ENCODE measurements at regions not wholly inside any gene's neighbourhood (a gene's known extent, or its start where the extent isn't known, plus 50 kb on each side); places are given as distances from the start of the nearest gene placed in this dataset.
"Not testable (repeated sequence)": the region's sequence is repeated elsewhere in the genome, so short reads cannot be mapped to it uniquely, and the experiment has no call there.

DNA sequence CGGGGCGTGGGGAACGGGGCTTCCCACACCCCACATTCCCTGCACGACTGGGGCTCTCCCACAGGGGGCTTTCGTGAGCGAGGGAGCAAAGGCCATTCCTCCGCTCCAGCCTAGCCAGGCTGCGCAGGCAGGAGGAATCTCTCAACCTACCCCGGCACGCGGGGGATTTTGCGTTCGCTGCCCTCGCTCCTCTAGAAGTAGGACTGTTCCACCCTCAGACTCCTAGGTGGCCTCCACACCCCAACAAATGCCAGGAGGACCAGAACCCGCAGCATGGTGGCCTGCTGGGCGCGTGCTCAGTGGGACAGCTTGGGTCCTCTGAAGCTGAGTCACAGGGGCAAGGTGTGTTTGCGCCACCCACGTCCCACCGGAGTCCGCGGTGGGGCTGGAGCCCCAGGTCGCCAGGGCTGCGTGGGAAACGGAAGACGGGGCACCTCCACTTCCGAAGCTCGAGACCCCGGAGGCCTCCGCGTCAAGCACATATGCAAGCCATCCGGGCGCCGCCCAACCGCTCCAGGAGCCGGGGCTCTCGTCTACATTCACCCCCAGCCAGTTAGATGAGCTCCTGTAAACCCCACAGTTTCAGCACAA, 1938.5 kb upstream of the DEFB115 start:
- TF ChIP-seq POLR2AphosphoS5 (IDR thresholded peaks at IDR 0.05) (no peak), POLR2A (IDR thresholded peaks at IDR 0.05) (no peak), EP300 (IDR thresholded peaks at IDR 0.05) (no peak)
- TF ChIP-seq, protein P1, sequence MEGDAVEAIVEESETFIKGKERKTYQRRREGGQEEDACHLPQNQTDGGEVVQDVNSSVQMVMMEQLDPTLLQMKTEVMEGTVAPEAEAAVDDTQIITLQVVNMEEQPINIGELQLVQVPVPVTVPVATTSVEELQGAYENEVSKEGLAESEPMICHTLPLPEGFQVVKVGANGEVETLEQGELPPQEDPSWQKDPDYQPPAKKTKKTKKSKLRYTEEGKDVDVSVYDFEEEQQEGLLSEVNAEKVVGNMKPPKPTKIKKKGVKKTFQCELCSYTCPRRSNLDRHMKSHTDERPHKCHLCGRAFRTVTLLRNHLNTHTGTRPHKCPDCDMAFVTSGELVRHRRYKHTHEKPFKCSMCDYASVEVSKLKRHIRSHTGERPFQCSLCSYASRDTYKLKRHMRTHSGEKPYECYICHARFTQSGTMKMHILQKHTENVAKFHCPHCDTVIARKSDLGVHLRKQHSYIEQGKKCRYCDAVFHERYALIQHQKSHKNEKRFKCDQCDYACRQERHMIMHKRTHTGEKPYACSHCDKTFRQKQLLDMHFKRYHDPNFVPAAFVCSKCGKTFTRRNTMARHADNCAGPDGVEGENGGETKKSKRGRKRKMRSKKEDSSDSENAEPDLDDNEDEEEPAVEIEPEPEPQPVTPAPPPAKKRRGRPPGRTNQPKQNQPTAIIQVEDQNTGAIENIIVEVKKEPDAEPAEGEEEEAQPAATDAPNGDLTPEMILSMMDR (IDR thresholded peaks at IDR 0.05): no peak
- peaks cover 0 to 5% (median 1%) of the 10 kb centered on the region in 4 donors for H3K9me3 ChIP-seq
- H3K36me3 ChIP-seq: no peaks in the 10 kb centered on the region
- DNase-seq: peak; percentile 60
- intact Hi-C loops (cut with DNase I): no loop called here
- no peak overlapping the region for H3K4me3 ChIP-seq
- no peak overlapping the region for H3K27ac ChIP-seq
- no peaks in the 10 kb centered on the region for H3K4me1 ChIP-seq
- H3K27me3 ChIP-seq: peaks cover 0 to 51% (median 6%) of the 10 kb centered on the region in 3 donors
- 64 to 69% methylated on average over 37 of the region's 37 CpGs for WGBS, 2 donors

DNA sequence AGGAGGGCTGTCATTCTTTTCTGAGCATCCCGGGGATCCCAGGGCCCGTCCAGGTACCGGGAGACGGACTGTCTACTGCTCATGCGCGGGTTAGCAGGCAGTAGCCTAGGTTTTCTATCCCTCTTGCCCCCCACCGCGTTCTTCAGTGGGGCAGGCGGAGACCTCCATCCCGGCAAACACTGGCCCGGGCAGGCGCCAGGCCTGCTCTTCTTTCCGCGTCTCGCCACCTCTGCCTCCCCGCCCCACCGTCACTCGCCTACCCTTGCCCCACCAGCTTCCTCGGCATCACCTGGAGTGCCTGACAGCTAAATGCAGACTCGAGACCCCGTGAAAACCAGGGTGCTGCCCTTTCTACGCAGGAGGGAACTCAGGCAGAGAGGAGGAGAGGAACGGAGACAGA, 1937.7 kb upstream of the DEFB115 start:
- 46 to 48% methylated on average over 23 of the region's 23 CpGs for WGBS, 2 donors
- DNase-seq: no peak
- intact Hi-C loops (cut with DNase I): no loop called here
- peaks cover 0 to 58% (median 6%) of the 10 kb centered on the region in 3 donors for H3K27me3 ChIP-seq
- no peaks in the 10 kb centered on the region for H3K4me1 ChIP-seq
- no peak overlapping the region for H3K4me3 ChIP-seq
- H3K9me3 ChIP-seq: peaks cover 0 to 3% (median 0%) of the 10 kb centered on the region in 4 donors
- H3K36me3 ChIP-seq: no peaks in the 10 kb centered on the region
- H3K27ac ChIP-seq: no peak overlapping the region
- TF ChIP-seq POLR2A (IDR thresholded peaks at IDR 0.05): no peak
- TF ChIP-seq, protein P1 (IDR thresholded peaks at IDR 0.05): no peak
- TF ChIP-seq EP300 (IDR thresholded peaks at IDR 0.05): no peak
- no peak for TF ChIP-seq POLR2AphosphoS5 (IDR thresholded peaks at IDR 0.05)

DNA sequence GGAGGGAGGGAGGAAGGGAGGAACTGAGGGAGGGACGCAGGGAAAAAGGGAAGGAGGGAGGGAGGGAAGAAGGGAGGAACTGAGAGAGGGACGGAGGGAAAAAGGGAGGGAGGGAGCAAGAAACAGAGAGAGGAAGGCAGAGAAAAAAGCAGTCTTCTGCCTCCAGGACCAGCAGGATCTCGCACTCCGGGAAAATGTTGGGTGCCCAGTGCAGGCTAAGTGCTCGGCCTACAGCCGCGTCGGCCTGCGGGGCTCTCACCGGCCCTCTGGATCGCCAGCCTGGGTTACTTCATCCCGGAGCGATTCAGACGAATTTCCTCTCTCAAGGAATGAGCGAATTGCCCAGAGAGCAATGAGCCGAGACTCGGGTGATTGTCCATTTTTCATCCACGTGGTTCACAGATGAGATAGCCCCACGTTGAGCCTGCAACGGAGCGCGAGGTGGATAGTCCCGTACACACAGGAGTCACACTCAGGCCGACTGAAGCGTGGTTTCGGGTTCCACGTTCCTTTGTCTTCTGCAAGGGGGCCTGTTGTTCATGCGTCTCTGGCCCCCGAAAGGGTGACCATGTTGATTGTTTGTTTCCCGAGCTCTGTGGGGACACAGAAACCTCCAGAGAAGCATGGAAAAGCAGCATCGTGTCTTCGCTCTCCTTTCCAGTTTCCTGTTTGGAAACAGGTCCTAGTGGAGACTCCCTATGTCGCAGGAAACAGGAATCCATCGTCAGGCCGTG, 1937.1 kb upstream of the DEFB115 start:
- H3K4me3 ChIP-seq; DNase-seq; H3K36me3 ChIP-seq; H3K9me3 ChIP-seq; intact Hi-C loops (cut with DNase I); H3K4me1 ChIP-seq; H3K27ac ChIP-seq: not testable (repeated sequence)
- 39 to 44% methylated on average over 35 of the region's 35 CpGs for WGBS, 2 donors
- H3K27me3 ChIP-seq: peaks cover 0 to 65% (median 6%) of the 10 kb centered on the region in 3 donors

DNA sequence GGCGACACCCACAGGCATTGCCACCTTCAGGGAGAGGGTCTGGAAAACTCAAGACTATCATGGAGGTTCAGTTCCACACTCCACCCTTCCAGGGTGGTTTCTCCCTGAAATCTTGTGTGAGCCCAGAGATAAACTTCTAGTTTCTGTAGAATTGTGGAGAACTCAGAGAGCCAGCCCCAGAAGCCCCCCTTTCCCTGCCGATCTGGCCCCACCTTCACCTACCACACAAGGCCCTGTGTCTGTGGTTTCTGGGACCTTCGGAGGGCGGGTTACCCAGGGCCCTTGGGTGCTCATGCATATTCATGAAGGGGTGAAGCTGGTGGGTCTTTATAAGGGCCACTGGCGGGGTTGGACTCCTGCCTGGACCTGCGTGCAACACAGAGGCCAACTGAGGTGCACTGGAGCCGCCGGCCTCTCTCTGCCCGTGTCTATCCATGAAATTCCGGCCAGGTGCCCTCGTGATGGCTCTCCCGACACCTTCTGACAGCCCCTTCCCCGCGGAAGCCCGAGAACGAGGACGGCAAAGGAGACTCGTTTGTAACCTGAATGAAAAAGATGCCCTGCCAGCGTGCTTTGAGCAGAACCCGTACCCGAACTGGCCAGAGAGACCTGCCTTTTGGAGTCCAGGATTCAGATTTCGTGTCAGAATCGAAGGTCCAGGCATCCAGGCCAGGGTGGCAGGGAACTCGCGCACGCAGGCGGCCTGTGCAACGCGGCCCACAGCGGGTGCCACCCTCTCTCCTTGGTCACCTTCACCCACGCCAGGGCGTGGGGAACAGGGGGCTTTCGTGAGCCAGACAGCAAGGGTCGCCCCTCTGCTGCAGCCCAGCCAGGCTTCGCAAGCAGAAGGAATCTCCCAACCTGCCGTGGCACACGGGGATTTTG, 1933.6 kb upstream of the DEFB115 start:
- H3K27ac ChIP-seq; DNase-seq; H3K4me3 ChIP-seq; H3K4me1 ChIP-seq; H3K36me3 ChIP-seq; H3K9me3 ChIP-seq; intact Hi-C loops (cut with DNase I): not testable (repeated sequence)
- H3K27me3 ChIP-seq: peaks cover 0 to 82% (median 5%) of the 10 kb centered on the region in 3 donors
- WGBS, 2 donors: 66 to 83% methylated on average over 37 of the region's 37 CpGs

DNA sequence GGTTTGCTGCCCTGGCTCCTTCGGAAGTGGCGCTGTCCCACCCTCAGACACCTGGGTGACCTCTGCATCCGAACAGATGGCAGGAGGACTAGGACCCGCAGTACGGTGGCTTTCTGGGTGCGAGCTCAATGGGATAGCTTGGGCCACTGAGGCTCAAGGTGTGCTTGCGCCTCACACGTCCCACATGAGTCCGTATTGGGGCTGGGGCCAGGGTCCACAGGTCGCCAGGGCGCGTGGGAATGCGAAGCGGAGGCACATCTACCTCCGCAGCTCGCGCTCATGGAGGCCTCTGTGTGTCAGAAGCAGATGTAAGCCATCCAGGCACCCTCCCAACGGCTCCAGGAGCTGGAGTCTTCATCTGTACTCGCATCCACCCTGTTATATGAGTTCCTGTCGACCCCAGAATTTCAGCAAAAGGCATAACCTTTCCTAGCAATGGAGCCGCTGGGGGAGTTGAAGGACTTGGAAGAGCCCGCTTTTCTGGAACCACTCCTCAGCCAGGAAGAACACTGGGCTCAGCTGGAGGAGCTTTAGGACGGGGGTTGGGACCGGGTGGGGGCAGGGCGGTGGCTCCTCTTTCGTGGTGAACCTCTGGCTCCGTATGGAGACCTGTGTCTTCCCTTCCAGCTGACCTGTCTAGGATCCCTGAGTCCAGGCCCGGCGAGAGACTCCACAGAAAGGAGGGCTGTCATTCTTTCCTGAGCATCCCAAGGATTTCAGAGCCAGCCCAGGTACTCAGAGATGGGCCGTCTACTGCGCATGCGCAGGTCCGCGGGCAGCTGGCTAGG, 1932.8 kb upstream of the DEFB115 start:
- H3K27ac ChIP-seq; H3K36me3 ChIP-seq; H3K4me1 ChIP-seq; DNase-seq; H3K9me3 ChIP-seq; intact Hi-C loops (cut with DNase I): not testable (repeated sequence)
- H3K27me3 ChIP-seq: peaks cover 0 to 74% (median 0%) of the 10 kb centered on the region in 3 donors
- H3K4me3 ChIP-seq: peak overlapping the region in 1 of 4 donors; percentile 19
- WGBS, 2 donors: 64 to 77% methylated on average over 34 of the region's 34 CpGs
